NB4 (cell line): ENCODE measurements at regions not wholly inside any gene's neighbourhood (a gene's known extent, or its start where the extent isn't known, plus 50 kb on each side); places are given as distances from the start of the nearest gene placed in this dataset.

ENCODE experiments used
- MYC ChIP-seq: IDR thresholded peaks from 2 replicates; pipeline ENCODE4 v1.6.1; 2011; ENCODE audit warnings: low read depth, low read length
- POLR2A ChIP-seq: IDR thresholded peaks from 2 replicates; pipeline ENCODE4 v1.6.1; 2011; ENCODE audit warnings: mild to moderate bottlenecking; ENCODE audit not compliant: insufficient read length; ENCODE audit errors: extremely low read depth
- TF ChIP-seq, protein P1 (sequence below): IDR thresholded peaks from one replicate; pipeline ENCODE4 v1.5.1; 2012; ENCODE audit warnings: low read depth, low read length

DNA sequence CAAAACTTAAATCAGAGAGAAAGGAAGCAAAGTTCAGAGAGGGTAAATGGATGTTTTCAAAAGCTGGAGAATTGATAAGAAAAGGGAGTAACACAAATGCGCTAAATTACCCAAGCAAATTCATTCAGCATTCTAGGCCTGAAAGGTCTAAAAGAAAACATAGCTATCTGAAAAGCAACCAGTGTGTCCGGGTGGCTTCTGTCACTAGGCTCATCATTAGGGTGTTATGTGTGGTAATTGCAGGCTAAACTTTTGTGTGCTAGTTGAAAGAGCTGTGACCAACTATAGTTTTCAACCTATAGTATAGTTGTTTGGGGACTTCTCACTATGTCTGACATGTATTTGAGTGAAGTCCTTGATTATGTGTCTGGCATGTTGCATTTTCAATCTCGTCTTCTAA is 839.6 kb upstream of the ZEB2 start:
- TF ChIP-seq, protein P1, sequence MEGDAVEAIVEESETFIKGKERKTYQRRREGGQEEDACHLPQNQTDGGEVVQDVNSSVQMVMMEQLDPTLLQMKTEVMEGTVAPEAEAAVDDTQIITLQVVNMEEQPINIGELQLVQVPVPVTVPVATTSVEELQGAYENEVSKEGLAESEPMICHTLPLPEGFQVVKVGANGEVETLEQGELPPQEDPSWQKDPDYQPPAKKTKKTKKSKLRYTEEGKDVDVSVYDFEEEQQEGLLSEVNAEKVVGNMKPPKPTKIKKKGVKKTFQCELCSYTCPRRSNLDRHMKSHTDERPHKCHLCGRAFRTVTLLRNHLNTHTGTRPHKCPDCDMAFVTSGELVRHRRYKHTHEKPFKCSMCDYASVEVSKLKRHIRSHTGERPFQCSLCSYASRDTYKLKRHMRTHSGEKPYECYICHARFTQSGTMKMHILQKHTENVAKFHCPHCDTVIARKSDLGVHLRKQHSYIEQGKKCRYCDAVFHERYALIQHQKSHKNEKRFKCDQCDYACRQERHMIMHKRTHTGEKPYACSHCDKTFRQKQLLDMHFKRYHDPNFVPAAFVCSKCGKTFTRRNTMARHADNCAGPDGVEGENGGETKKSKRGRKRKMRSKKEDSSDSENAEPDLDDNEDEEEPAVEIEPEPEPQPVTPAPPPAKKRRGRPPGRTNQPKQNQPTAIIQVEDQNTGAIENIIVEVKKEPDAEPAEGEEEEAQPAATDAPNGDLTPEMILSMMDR: no peak
- TF ChIP-seq POLR2A (no peak), MYC (no peak)
